Keratinocyte (primary cell): ENCODE measurements at regions not wholly inside any gene's neighbourhood (a gene's known extent, or its start where the extent isn't known, plus 50 kb on each side); places are given as distances from the start of the nearest gene placed in this dataset.

ENCODE experiments used
- DNase-seq: peaks from one replicate; pipeline ENCODE4 v3.0.0-alpha.2; 2011; ENCODE audit warnings: low read depth, missing footprints, low spot score
- FAIRE-seq: peaks from 2 replicates; lab custom pipeline; 2011; peaks lifted over from hg19 to GRCh38; lab: Jason Lieb, UNC
- H2AFZ ChIP-seq: 2 replicates; pipeline ENCODE4 v1.6.0; 2012; ENCODE audit warnings: low read length, control low read depth, inconsistent platforms; ENCODE audit not compliant: control insufficient read depth
- H3K27ac ChIP-seq: 2 replicates; pipeline ENCODE4 v1.5.1; 2011; ENCODE audit warnings: low read length; ENCODE audit not compliant: control insufficient read depth, insufficient read depth
- H3K27me3 ChIP-seq: 3 replicates; pipeline ENCODE4 v1.6.0; 2011; ENCODE audit warnings: low read length; ENCODE audit not compliant: control insufficient read depth, insufficient read depth; ENCODE audit errors: extremely low read depth
- H3K36me3 ChIP-seq, 2 experiments: 2 replicates in 1 of 2; 3 replicates in 1 of 2; pipeline ENCODE4 v1.5.1; 2011; ENCODE audit warnings: low read length in 2 of 2, mild to moderate bottlenecking in 1 of 2; ENCODE audit not compliant: control insufficient read depth in 2 of 2, insufficient read depth in 2 of 2; ENCODE audit errors: extremely low read depth in 1 of 2
- H3K4me1 ChIP-seq: 3 replicates; pipeline ENCODE4 v1.5.1; 2011; ENCODE audit warnings: low read length; ENCODE audit not compliant: control insufficient read depth, insufficient read depth; ENCODE audit errors: extremely low read depth
- H3K4me2 ChIP-seq: 3 replicates; pipeline ENCODE4 v1.6.0; 2011; ENCODE audit warnings: low read depth, low read length; ENCODE audit not compliant: control insufficient read depth, insufficient read depth; ENCODE audit errors: extremely low read depth
- H3K4me3 ChIP-seq, 3 experiments: fragments of 200-600 bp in 1 of 3; sonication (generic) in 1 of 3; 2 replicates in 2 of 3; 3 replicates in 1 of 3; pipeline ENCODE4 v1.5.1; 2011 to 2016; ENCODE audit warnings: low read length in 3 of 3, mild to moderate bottlenecking in 3 of 3, control low read depth in 2 of 3, inconsistent platforms in 1 of 3, low read depth in 1 of 3, mixed read lengths in 1 of 3, mixed run types in 1 of 3, moderate library complexity in 1 of 3; ENCODE audit not compliant: control insufficient read depth in 2 of 3, insufficient read depth in 2 of 3; ENCODE audit errors: extremely low read depth in 1 of 3
- H3K79me2 ChIP-seq: 2 replicates; pipeline ENCODE4 v1.6.0; 2012; ENCODE audit warnings: low read length; ENCODE audit not compliant: control insufficient read depth, insufficient read depth
- H3K9ac ChIP-seq: 3 replicates; pipeline ENCODE4 v1.6.0; 2011; ENCODE audit warnings: low read length; ENCODE audit not compliant: control insufficient read depth, insufficient read depth; ENCODE audit errors: extremely low read depth
- H3K9me1 ChIP-seq: 3 replicates; pipeline ENCODE4 v1.6.0; 2011; ENCODE audit warnings: low read length; ENCODE audit not compliant: control insufficient read depth, insufficient read depth; ENCODE audit errors: extremely low read depth
- H3K9me3 ChIP-seq: 2 replicates; pipeline ENCODE4 v1.5.1; 2012; ENCODE audit warnings: low read depth, low read length; ENCODE audit not compliant: control insufficient read depth
- H4K20me1 ChIP-seq: 3 replicates; pipeline ENCODE4 v1.6.0; 2011; ENCODE audit warnings: low read length; ENCODE audit not compliant: control insufficient read depth, insufficient read depth; ENCODE audit errors: extremely low read depth
- EZH2 ChIP-seq: IDR thresholded peaks from one replicate; pipeline ENCODE4 v1.6.1; 2012; ENCODE audit warnings: inconsistent platforms, mild to moderate bottlenecking, low read length, moderate library complexity
- dilution Hi-C: fragments of 300-500 bp; cut with MboI; formaldehyde crosslinking; loops from one replicate; pipeline ENCODE4 v1.7.0; 2020; ENCODE audit warnings: low sequenced_read_pairs; ENCODE audit not compliant: extremely low pct_ligation_motif_present
- TF ChIP-seq, protein P1 (sequence below), 3 experiments: IDR thresholded peaks in 1 of 3; conservative IDR thresholded peaks in 1 of 3; optimal IDR thresholded peaks in 1 of 3; 2 replicates in 2 of 3; 3 replicates in 1 of 3; pipeline versions ENCODE3 to v1.5.1; 2011; ENCODE audit warnings: low read length in 3 of 3, mild to moderate bottlenecking in 3 of 3, moderate library complexity in 2 of 3, control low read depth in 1 of 3, inconsistent platforms in 1 of 3; ENCODE audit not compliant: insufficient read depth in 2 of 3; ENCODE audit errors: extremely low read depth in 1 of 3

DNA sequence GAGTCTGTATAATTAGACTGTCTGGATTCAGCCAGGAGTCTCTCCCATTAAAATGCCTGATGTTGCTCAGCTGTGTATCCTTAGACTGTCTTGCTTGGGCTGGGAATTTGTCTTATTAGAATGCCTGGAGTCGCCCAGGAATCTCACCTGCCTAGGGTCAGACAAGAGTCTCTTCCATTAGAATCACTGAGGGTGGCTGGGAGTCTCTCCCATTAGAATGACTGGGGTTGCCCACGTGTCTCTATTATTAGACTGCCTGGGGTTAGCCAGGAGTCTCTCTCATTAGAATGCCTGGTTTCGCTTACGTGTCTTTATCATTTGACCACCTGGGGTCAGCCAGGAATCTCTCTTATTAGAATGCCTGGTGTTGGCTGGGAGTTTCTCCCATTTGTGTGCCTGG lies 1450.0 kb downstream of the UQCRFS1 start:
- Histone ChIP-seq H2AFZ (no peak overlapping the region), H3K27ac (no peak overlapping the region), H3K4me2 (no peak overlapping the region), H4K20me1 (no peaks in the 10 kb centered on the region), H3K9me1 (no peaks in the 10 kb centered on the region), H3K9me3 (no peaks in the 10 kb centered on the region), H3K4me1 (no peaks in the 10 kb centered on the region), H3K79me2 (no peaks in the 10 kb centered on the region), H3K36me3 (no peaks in the 10 kb centered on the region), H3K9ac (no peak overlapping the region), H3K27me3 (no peaks in the 10 kb centered on the region), H3K4me3 (no peak overlapping the region)
- dilution Hi-C loops, result no loop called here
- no peak for TF ChIP-seq EZH2
- TF ChIP-seq, protein P1, sequence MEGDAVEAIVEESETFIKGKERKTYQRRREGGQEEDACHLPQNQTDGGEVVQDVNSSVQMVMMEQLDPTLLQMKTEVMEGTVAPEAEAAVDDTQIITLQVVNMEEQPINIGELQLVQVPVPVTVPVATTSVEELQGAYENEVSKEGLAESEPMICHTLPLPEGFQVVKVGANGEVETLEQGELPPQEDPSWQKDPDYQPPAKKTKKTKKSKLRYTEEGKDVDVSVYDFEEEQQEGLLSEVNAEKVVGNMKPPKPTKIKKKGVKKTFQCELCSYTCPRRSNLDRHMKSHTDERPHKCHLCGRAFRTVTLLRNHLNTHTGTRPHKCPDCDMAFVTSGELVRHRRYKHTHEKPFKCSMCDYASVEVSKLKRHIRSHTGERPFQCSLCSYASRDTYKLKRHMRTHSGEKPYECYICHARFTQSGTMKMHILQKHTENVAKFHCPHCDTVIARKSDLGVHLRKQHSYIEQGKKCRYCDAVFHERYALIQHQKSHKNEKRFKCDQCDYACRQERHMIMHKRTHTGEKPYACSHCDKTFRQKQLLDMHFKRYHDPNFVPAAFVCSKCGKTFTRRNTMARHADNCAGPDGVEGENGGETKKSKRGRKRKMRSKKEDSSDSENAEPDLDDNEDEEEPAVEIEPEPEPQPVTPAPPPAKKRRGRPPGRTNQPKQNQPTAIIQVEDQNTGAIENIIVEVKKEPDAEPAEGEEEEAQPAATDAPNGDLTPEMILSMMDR (optimal IDR thresholded peaks at IDR 0.05 in 1 of 3, IDR thresholded peaks at IDR 0.05 in 1 of 3, conservative IDR thresholded peaks at IDR 0.05 in 1 of 3; ENCODE audit: extremely low read depth in 1 of 3, insufficient read depth in 2 of 3, low read length in 3 of 3), result no peak
- no peak for DNase-seq
- FAIRE-seq, result no peak

DNA sequence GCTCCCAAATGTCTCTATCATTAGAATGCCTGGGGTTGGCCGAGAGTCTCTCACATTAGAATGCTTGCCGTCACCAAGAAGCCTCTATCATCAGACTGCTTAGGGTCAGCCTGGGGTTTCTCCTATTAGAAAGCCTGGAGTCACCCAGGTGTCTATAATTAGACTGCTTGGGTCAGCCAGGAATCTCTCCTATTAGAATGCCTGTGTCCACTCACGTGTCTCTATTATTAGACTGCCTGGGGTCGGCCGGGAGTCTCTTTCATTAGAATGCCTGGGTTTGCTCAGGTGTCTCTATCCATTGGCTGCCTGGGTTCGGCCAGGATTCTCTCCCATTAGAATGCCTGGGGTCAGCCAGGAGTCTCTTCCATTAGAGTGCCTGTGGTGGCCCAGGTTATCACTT lies 1453.1 kb downstream of the UQCRFS1 start:
- H3K4me3 ChIP-seq, result no peak overlapping the region
- H3K79me2 ChIP-seq, result no peaks in the 10 kb centered on the region
- no peak for FAIRE-seq
- TF ChIP-seq, protein P1 (optimal IDR thresholded peaks at IDR 0.05 in 1 of 3, IDR thresholded peaks at IDR 0.05 in 1 of 3, conservative IDR thresholded peaks at IDR 0.05 in 1 of 3; ENCODE audit: extremely low read depth in 1 of 3, insufficient read depth in 2 of 3, low read length in 3 of 3), result no peak
- TF ChIP-seq EZH2, result no peak
- dilution Hi-C loops, result no loop called here
- H2AFZ ChIP-seq, result no peak overlapping the region
- DNase-seq, result no peak
- no peak overlapping the region for H3K9ac ChIP-seq
- H3K27me3 ChIP-seq, result no peaks in the 10 kb centered on the region
- H4K20me1 ChIP-seq, result no peaks in the 10 kb centered on the region
- no peak overlapping the region for H3K4me2 ChIP-seq
- H3K27ac ChIP-seq, result no peak overlapping the region
- H3K36me3 ChIP-seq, result no peaks in the 10 kb centered on the region
- no peaks in the 10 kb centered on the region for H3K9me3 ChIP-seq
- H3K4me1 ChIP-seq, result no peaks in the 10 kb centered on the region
- no peaks in the 10 kb centered on the region for H3K9me1 ChIP-seq
